Nephron progenitor cell (in vitro differentiated cells): ENCODE measurements at regions not wholly inside any gene's neighbourhood (a gene's known extent, or its start where the extent isn't known, plus 50 kb on each side); places are given as distances from the start of the nearest gene placed in this dataset.

Experiments
- DNase-seq: peaks from one replicate; pipeline ENCODE4 v3.0.0; 2021
- H3K27ac Mint-ChIP-seq: 2 replicates; pipeline ENCODE4 v1.8.0; 2021; ENCODE audit warnings: mild to moderate bottlenecking, moderate library complexity, mixed read lengths
- H3K27me3 Mint-ChIP-seq: 2 replicates; pipeline ENCODE4 v1.8.0; 2021; ENCODE audit warnings: mild to moderate bottlenecking, low read depth, mixed read lengths; ENCODE audit not compliant: poor library complexity
- H3K36me3 Mint-ChIP-seq: 2 replicates; pipeline ENCODE4 v1.8.0; 2021; ENCODE audit warnings: low read depth, mixed read lengths
- H3K4me1 Mint-ChIP-seq: 2 replicates; pipeline ENCODE4 v1.8.0; 2021; ENCODE audit warnings: mixed read lengths
- H3K4me3 Mint-ChIP-seq: 2 replicates; pipeline ENCODE4 v1.8.0; 2021; ENCODE audit warnings: mild to moderate bottlenecking, moderate library complexity, mixed read lengths
- H3K9me3 Mint-ChIP-seq: 2 replicates; pipeline ENCODE4 v1.8.0; 2021; ENCODE audit warnings: mild to moderate bottlenecking, moderate library complexity, mixed read lengths
- TF ChIP-seq, protein P1 (sequence below): fragments of 200-600 bp; sonication (generic); IDR thresholded peaks from 2 replicates; pipeline ENCODE4 v1.5.0; 2021; ENCODE audit warnings: antibody characterized with exemption

DNA sequence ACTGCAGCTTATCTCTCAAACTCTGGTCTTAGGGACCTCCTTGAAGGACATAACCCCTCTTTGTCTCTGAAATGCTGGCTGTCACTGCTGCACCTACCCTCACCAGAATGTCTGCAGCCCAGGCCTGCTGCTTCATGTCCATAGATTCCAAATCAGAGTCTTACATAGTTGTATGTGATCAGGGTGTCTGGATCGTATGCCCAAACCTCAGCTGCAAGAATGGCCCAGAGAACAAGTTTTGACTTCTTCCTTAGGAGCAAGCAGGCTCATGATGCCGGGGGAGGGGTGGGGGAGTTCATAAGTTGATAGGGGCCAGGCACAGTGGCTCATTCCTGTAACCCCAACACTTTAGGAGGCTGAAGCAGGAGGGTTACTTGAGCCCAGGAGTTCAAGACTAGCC is 55.8 kb upstream of the RMDN2 start:
- no peak for DNase-seq
- TF ChIP-seq, protein P1, sequence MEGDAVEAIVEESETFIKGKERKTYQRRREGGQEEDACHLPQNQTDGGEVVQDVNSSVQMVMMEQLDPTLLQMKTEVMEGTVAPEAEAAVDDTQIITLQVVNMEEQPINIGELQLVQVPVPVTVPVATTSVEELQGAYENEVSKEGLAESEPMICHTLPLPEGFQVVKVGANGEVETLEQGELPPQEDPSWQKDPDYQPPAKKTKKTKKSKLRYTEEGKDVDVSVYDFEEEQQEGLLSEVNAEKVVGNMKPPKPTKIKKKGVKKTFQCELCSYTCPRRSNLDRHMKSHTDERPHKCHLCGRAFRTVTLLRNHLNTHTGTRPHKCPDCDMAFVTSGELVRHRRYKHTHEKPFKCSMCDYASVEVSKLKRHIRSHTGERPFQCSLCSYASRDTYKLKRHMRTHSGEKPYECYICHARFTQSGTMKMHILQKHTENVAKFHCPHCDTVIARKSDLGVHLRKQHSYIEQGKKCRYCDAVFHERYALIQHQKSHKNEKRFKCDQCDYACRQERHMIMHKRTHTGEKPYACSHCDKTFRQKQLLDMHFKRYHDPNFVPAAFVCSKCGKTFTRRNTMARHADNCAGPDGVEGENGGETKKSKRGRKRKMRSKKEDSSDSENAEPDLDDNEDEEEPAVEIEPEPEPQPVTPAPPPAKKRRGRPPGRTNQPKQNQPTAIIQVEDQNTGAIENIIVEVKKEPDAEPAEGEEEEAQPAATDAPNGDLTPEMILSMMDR = no peak
- Mint-ChIP-seq H3K4me3 (no peak overlapping the region), H3K4me1 (peaks cover 40% of the 10 kb centered on the region), H3K27me3 (peaks cover 4% of the 10 kb centered on the region), H3K9me3 (no peaks in the 10 kb centered on the region), H3K27ac (no peak overlapping the region), H3K36me3 (no peaks in the 10 kb centered on the region)

DNA sequence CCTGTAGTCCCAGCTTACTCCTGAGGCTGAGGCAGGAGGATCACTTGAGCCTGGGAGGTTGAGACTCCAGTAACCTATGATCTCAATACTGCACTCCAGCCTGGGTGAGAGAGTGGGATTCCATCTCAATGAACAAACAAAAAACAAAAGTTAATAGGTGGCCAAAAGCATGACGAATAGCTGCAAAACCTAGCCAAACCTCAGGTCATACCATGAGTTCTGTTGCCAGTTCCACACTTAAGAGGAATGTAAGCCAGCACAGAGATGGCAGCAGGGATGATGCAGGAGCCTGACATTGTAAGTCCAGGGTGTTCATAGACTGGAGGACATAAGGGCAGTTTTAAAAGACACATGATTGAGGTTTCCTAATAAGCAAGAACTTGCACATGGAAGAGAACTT is 55.3 kb upstream of the RMDN2 start:
- no peak for DNase-seq
- H3K27ac Mint-ChIP-seq = no peak overlapping the region
- H3K9me3 Mint-ChIP-seq = no peaks in the 10 kb centered on the region
- peaks cover 44% of the 10 kb centered on the region for H3K4me1 Mint-ChIP-seq
- H3K36me3 Mint-ChIP-seq = no peaks in the 10 kb centered on the region
- TF ChIP-seq, protein P1 = no peak
- peaks cover 7% of the 10 kb centered on the region for H3K27me3 Mint-ChIP-seq
- no peak overlapping the region for H3K4me3 Mint-ChIP-seq

DNA sequence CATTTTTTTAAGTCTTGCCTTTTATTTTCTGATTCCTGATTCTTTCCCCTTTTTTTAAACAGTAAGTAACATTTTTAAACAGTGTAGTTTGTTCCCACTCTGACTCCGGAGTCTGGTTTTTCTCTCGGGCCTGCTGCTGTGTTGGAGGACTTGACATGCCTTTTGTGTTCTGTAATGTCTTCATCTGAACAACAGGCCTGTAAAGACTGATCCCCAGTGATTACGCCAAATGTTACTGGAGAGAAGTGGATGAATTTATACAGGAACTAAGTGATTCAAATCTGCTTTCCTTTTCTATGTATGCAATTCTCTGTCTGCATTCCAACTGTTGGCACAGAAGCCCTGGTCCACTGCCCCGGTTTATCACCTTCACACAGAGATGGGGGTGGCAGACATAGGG is 54.3 kb upstream of the RMDN2 start:
- DNase-seq = no peak
- Mint-ChIP-seq H3K4me3 (no peak overlapping the region), H3K27me3 (peaks cover 11% of the 10 kb centered on the region), H3K27ac (no peak overlapping the region), H3K36me3 (no peaks in the 10 kb centered on the region), H3K9me3 (no peaks in the 10 kb centered on the region), H3K4me1 (peaks cover 44% of the 10 kb centered on the region)
- TF ChIP-seq, protein P1 = no peak

DNA sequence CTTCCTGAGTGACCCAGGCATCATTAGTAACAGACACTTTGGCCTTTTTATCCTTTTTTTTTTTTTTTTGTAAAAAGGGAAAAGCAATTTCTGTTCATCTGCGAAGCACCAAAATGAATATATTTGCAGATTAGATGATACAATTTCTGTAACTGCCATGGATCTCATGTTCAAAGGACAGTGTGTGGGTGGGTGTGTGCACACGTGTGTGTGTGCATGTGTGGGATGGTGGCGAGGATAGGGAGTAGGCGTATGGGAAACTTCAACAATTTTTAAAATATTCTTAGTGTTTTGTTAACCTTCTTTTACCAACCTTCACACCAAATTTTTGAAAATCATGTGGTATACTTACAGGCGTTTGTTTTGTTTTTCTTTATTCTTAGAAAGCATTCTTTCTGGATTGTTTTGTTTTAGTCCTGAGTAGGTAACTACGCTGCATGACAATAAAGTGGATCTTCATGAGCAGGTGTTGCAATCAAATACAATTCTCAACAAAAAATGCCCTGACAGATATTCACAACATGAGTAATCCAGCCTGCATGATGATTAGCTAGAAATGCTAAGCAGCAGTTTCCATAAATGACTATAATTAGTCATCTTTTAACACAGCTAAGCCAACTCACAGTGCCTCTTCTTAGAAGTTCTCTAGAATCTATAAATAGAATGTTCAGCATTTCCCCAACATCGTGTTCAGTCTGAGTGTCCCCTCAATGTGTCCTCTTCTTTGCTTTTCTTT is 53.5 kb upstream of the RMDN2 start:
- TF ChIP-seq, protein P1 = no peak
- Mint-ChIP-seq H3K9me3 (no peaks in the 10 kb centered on the region), H3K36me3 (no peaks in the 10 kb centered on the region), H3K4me1 (peaks cover 44% of the 10 kb centered on the region), H3K4me3 (no peak overlapping the region), H3K27me3 (peaks cover 16% of the 10 kb centered on the region), H3K27ac (no peak overlapping the region)
- no peak for DNase-seq

DNA sequence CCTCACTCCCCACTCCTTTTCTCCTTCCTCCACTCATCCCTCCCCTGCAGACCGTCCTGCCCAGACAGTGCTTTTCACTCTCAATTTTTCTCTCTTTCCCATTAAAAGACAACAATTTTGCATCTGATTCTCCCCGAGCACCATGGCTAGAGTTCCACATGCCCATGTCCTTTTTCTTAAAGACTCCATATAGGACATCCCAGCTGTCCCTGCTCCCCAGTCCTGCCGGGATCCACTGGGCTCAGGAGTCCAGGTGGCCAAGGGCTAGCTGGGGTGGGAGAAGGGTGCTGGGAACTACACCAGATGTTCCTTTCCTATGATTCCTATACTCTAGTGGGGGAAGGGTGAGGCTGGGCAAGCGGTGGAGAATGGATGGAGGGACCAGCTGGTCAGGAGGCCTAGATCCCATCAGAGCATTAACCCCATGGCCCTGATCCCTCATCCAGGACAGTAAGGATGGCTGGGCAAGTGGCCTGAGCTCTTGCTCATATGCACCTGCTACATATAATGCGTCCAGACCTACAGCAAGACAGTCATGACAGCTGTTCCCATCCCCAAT is 52.8 kb upstream of the RMDN2 start:
- peaks cover 45% of the 10 kb centered on the region for H3K4me1 Mint-ChIP-seq

More for the DNA sequence above, 52.8 kb upstream of the RMDN2 start:
- no peak overlapping the region for H3K4me3 Mint-ChIP-seq
- no peaks in the 10 kb centered on the region for H3K36me3 Mint-ChIP-seq
- no peaks in the 10 kb centered on the region for H3K9me3 Mint-ChIP-seq
- peaks cover 16% of the 10 kb centered on the region for H3K27me3 Mint-ChIP-seq
- TF ChIP-seq, protein P1 = no peak
- no peak overlapping the region for H3K27ac Mint-ChIP-seq
- DNase-seq = no peak
